OCI-LY7 (cell line): ENCODE measurements at regions not wholly inside any gene's neighbourhood (a gene's known extent, or its start where the extent isn't known, plus 50 kb on each side); places are given as distances from the start of the nearest gene placed in this dataset.

Source experiments
- EZH2phosphoT487 ChIP-seq: fragments of 200-600 bp; sonication (generic); IDR thresholded peaks from 2 replicates; pipeline ENCODE4 v1.6.1; 2018; ENCODE audit warnings: low read depth, borderline replicate concordance, mild to moderate bottlenecking, mixed run types, antibody characterized with exemption, low read length, moderate library complexity, mixed read lengths
- TF ChIP-seq, protein P1 (sequence below): fragments of 200-600 bp; sonication (generic); conservative IDR thresholded peaks from 2 replicates; pipeline ENCODE4 v1.5.1; 2014; ENCODE audit warnings: mild to moderate bottlenecking, antibody characterized with exemption, low read length, moderate library complexity, mixed read lengths

DNA sequence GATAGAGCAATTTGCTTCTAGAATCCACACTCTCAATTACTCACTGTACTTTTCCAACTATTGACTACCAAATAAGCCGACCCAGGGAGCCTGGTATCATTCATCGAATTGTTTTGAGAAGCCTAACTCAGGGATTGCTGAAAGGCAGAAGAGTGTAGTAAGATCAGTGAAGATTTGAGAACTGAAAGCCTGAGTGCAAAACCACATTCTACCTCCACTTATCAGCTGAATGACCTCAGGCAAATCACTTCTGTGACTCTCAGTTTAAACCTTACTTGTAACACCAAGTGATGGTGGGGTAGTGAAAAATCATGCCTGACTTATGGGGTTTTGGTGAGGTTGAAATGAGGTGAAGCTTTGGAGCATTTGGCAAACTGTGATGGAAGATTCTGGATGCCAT is 126.1 kb upstream of the MAX start:
- TF ChIP-seq, protein P1, sequence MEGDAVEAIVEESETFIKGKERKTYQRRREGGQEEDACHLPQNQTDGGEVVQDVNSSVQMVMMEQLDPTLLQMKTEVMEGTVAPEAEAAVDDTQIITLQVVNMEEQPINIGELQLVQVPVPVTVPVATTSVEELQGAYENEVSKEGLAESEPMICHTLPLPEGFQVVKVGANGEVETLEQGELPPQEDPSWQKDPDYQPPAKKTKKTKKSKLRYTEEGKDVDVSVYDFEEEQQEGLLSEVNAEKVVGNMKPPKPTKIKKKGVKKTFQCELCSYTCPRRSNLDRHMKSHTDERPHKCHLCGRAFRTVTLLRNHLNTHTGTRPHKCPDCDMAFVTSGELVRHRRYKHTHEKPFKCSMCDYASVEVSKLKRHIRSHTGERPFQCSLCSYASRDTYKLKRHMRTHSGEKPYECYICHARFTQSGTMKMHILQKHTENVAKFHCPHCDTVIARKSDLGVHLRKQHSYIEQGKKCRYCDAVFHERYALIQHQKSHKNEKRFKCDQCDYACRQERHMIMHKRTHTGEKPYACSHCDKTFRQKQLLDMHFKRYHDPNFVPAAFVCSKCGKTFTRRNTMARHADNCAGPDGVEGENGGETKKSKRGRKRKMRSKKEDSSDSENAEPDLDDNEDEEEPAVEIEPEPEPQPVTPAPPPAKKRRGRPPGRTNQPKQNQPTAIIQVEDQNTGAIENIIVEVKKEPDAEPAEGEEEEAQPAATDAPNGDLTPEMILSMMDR, result no peak
- no peak for TF ChIP-seq EZH2phosphoT487
